GM21360 (cell line): ENCODE measurements at regions not wholly inside any gene's neighbourhood (a gene's known extent, or its start where the extent isn't known, plus 50 kb on each side); places are given as distances from the start of the nearest gene placed in this dataset.
"Not testable (repeated sequence)": the region's sequence is repeated elsewhere in the genome, so short reads cannot be mapped to it uniquely, and the experiment has no call there.

Experiments
- ATAC-seq: cut with Tn5 transposase; IDR thresholded peaks from one replicate; pipeline ENCODE4 v1.9.1; 2021; ENCODE audit warnings: mild to moderate bottlenecking, moderate library complexity; ENCODE audit not compliant: unreplicated experiment

DNA sequence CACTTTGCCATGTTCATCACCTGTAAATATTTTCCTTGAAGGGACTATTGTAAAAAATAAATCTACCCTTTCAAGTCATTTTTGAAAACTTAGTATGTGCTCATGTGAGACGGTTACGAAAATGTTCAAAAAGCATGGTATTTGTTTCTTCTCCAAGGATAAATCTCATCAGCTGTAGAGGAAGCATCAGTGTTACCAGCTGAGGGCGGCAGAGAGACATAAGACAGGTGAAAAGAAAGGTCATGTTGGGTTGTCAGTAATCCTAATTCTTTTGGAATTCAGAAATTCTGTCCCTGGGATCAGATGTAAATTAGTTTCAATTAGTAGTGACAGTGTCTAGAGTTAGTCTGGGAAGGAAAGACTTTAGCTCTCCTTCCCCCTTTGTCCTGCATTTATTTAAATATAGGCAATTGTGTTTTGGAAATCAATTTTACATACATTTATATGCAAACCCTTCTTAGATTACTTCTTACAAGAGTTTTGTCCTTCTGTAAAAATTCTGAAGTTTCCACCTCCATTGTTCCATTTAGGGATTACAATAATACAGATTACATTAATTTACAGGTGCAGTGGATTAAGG, 791.9 kb upstream of the CDH6 start:
- ATAC-seq = no peak

DNA sequence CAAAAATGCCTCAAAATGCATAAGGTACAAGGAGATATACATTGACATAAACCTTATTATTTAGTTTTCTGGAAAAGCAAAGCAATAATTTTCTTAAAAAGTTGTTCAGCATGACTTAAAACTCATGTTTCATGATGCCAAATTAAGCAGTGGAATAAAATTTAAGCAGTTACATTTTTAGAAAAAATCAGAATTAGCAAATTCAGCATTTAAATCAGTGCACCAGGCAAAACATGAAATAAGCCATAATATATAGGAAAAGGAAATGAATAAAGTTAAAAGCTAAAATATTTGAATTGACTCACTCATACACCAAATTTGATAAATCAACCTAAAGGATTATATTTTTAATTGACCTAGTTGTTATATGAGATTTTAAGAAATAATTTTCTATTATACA, 795.1 kb upstream of the CDH6 start:
- ATAC-seq = no peak

GRCh38 chr5:30392897-30393296, 800.6 kb upstream of the CDH6 start:
- no peak for ATAC-seq

DNA sequence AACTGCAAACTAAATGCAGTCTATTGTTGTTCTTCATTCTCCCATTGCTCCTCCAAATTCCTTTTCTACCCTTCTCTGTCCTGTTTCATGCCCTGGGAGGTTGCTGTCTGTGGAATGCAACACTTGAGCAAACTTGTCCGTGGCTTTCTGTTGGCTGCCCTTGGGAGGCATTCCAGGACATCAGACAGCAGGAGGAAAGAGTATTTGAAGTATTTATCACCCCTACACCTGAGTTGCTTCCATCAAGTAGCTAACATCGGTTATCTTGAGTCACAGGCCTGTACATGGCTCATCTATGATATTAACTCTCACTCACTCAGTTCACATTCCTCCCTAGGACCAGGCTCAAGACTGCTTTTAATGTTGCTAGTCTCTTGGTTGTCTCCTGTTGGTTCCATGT, 803.4 kb upstream of the CDH6 start:
- no peak for ATAC-seq

DNA sequence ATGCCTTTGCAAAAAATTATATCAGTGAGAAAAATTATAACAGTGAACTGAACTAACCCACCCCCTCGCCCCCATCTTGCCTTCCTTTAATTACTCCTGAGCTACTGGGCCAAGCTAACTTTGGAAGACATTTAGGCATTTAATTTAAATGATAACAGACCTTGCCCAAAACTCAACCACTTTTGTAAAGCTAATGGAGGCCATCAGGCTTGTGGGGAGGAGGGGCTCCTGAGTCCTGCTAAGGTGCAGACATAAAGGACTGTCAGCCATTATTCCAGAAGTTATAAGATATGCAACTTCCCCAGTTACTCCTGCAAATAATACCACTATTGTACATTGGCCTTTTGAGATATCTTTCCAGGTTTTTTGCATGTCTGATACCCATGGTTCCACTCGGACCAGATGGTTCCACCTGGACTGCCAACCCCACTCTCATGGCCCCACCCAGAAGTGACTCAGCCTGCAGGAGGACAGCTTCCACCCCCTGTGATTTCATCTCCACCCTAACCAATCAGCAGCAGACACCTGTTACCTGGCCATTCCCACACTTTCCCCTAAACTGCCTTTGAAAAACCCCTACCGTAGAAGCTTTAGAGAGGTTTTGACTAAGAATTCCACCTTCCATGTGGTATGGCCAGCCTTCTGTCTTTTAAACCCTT, 805.4 kb upstream of the CDH6 start:
- no peak for ATAC-seq

- no peak for ATAC-seq
Observed at GRCh38 chr5:30385754-30386153, 807.7 kb upstream of the CDH6 start.

DNA sequence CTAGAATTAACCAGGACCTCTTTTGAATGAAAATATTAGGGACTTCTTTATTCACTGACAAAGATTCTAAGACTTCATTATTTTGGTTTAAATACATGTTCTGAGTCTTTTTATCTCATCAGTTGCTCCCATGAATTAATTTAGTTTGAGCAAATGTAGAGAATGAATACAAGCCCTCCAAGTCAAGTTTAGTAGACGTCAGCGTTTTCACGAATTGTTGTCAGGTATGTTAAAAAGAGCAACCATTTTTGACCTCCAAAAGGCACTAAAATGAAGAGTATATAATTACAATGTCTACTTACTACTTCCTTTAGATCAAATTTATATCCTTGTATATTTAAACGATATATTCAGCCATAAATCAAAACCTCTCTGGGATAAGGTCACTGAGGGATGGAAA, 809.3 kb upstream of the CDH6 start:
- no peak for ATAC-seq

- no peak for ATAC-seq
Observed at GRCh38 chr5:30380228-30380627, 813.3 kb upstream of the CDH6 start.

DNA sequence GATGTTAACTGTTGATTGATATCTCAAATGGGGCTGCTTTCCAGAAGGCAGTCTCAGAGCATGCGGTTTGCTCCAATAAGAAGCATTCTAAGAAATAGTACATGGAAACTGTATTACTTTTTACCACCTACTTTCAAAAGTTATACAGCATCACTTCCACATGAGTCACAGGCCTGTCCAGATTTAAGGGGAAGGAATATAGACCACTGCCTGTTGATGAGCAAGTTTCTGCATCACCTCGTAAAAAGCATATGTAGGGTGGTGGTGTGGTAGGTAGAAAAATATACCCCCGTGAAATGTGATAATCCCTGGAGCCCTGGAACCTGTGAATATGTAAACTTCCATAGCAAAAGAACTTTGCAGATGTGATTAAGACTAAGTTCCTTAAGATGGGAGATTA, 816.6 kb upstream of the CDH6 start:
- no peak for ATAC-seq

DNA sequence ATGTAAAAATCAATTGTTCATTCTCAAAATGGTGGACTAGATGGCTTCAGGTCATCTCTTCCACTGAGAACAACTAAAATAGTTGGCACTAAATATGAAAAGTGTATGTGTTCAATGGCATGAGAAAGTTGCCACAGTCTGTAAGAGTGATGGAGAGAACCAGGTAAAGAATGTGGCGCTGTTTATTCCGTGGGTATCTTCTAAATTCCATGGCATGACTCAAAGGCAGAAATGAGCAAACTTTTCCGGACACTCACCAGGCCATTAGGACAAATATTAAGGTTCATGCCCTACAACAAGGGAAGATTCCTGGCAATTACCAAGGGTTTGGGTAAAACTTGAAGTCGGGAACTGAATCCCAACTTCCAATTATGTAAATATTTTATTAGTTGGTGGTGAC, 825.4 kb upstream of the CDH6 start:
- no peak for ATAC-seq

DNA sequence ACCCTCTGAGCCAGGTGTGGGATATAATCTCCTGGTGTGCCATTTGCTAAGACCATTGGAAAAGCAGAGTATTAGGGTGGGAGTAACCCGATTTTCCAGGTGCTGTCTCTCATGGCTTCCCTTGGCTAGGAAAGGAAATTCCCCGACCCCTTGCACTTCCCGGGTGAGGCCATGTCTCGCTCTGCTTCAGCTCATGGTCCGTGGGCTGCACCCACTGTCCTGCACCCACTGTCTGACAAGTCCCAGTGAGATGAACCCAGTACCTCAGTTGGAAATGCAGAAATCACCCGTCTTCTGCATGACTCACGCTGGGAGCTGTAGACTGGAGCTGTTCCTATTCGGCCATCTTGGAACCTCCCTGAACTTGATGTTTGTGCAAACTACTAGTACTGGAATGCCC, 828.5 kb upstream of the CDH6 start:
- not testable (repeated sequence) for ATAC-seq

DNA sequence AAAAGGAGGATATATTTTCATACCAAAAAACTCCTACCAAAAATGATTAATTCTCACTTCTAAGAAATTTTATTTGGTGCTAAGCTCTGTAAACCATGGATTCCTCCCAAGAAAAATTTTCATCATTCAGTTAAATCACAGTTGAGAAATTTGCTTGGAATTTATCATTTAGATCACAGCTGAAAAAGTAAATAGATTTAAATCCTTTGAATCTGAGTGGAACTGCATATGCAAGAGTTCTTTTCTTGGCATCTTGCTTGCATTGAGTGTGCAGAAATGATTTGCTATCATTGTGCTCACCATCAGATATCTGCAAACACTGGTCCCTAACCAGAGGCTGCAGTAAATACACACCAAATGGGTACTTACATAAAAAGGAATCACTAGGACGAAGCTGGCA, 836.1 kb upstream of the CDH6 start:
- ATAC-seq = no peak

DNA sequence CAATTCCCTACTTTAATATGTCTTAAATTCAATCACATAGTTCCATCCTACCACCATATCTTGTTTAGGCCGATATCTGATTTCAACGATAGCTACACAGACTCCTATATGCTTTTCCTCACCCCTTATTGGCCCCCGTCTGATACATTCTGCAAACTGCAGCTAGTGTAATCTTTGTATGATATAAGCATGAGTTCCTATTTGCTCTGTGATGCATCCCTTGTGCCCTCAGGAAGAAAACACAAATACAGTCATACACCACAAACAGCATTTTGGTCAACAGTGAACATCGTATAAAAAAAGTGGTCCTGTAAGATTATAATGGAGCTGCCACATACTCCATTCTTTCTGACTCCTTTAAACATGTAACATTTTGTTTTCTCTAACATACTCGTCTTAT, 837.8 kb upstream of the CDH6 start:
- no peak for ATAC-seq

- no peak for ATAC-seq
Observed at GRCh38 chr5:30347858-30348257, 845.6 kb upstream of the CDH6 start.

- ATAC-seq = not testable (repeated sequence)
Observed at GRCh38 chr5:30345539-30346345, 847.7 kb upstream of the CDH6 start.

- ATAC-seq = no peak
Observed at GRCh38 chr5:30343707-30344106, 849.8 kb upstream of the CDH6 start.

DNA sequence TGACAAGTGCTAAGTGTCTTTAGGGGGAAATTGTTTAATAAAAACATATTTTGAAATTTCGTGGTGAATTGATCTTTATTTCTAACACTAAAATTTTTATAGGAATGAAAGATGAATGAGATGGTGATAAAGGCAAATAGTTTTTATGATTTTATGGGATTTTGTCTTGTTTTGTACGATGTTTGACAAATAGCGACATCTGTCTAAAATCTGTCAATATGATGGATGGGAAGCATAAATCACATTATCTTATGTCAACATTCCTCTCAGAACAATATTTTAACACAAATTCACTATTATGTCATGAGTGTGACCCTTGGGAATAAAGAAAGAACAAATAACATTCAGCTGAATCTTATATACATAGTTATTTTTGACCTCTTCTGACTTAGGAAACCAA, 852.0 kb upstream of the CDH6 start:
- ATAC-seq = no peak

GRCh38 chr5:30337084-30337573, 856.4 kb upstream of the CDH6 start:
- no peak for ATAC-seq

GRCh38 chr5:30331534-30331933, 862.0 kb upstream of the CDH6 start:
- no peak for ATAC-seq

GRCh38 chr5:30325795-30326194, 867.7 kb upstream of the CDH6 start:
- ATAC-seq = no peak

GRCh38 chr5:30324083-30324482, 869.4 kb upstream of the CDH6 start:
- ATAC-seq = no peak

DNA sequence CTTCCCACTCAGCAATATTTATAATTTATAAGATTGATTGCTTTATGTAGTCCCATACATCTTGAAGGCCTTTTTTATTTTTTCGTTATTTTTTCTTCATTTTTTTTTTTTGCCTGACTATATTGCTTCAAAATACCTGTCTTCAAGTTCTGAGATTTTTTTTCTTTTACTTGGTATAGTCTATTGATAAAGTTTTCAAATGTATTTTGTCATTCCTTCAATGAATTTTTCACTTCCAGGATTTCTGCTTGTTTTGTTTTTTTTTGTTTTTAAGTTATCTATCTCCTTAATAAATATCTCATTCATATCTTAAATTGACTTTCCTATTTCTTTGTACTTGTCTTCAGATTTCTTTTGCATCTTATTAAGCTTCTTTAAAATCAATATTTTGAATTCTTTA, 905.6 kb upstream of the CDH6 start:
- ATAC-seq = no peak
